OCI-LY3 (cell line): ENCODE measurements at regions not wholly inside any gene's neighbourhood (a gene's known extent, or its start where the extent isn't known, plus 50 kb on each side); places are given as distances from the start of the nearest gene placed in this dataset.

Experiments used
- H2AFZ ChIP-seq: fragments of 200-600, 300-600 bp; shearing (Covaris generic); 2 replicates; pipeline ENCODE4 v1.6.0; 2014; ENCODE audit warnings: antibody characterized with exemption, low read depth, low read length
- H3K27ac ChIP-seq: fragments of 200-600, 300-600 bp; sonication (generic); 2 replicates; pipeline ENCODE4 v1.5.1; 2014; ENCODE audit warnings: mild to moderate bottlenecking, low read length, moderate library complexity, mixed read lengths
- H3K27me3 ChIP-seq: fragments of 200-600, 300-600 bp; sonication (generic); 2 replicates; pipeline ENCODE4 v1.6.1; 2014; ENCODE audit warnings: low read depth, low read length, mixed read lengths
- H3K36me3 ChIP-seq: fragments of 200-600, 300-600 bp; sonication (generic); replicated peaks from 2 replicates; pipeline ENCODE3; 2014; ENCODE audit warnings: low read depth, low read length, mixed read lengths
- H3K4me1 ChIP-seq: fragments of 300-600, 200-600 bp; sonication (generic); 2 replicates; pipeline ENCODE4 v1.6.1; 2014; ENCODE audit warnings: low read length, mixed read lengths
- H3K4me2 ChIP-seq: fragments of 200-600, 300-600 bp; sonication (generic); 2 replicates; pipeline ENCODE4 v1.6.1; 2014; ENCODE audit warnings: low read length, mixed read lengths
- H3K4me3 ChIP-seq: fragments of 300-600, 200-600 bp; sonication (generic); 2 replicates; pipeline ENCODE4 v1.5.1; 2014; ENCODE audit warnings: antibody characterized with exemption, mild to moderate bottlenecking, low read length, moderate library complexity
- H3K79me2 ChIP-seq: fragments of 300-600, 200-600 bp; shearing (Covaris generic); 2 replicates; pipeline ENCODE4 v1.6.1; 2014; ENCODE audit warnings: mild to moderate bottlenecking, low read length, mixed read lengths
- H3K9ac ChIP-seq: fragments of 300-600, 200-600 bp; shearing (Covaris generic); 2 replicates; pipeline ENCODE4 v1.6.0; 2014; ENCODE audit warnings: mild to moderate bottlenecking, low read length, moderate library complexity
- H3K9me3 ChIP-seq: fragments of 200-600, 300-600 bp; shearing (Covaris generic); 2 replicates; pipeline ENCODE4 v1.6.1; 2014; ENCODE audit warnings: low read length, mixed read lengths; ENCODE audit not compliant: insufficient read depth
- H4K20me1 ChIP-seq: fragments of 200-600, 300-600 bp; sonication (generic); 2 replicates; pipeline ENCODE4 v1.6.1; 2016; ENCODE audit warnings: low read length, mixed read lengths; ENCODE audit not compliant: insufficient read depth
- EZH2phosphoT487 ChIP-seq: fragments of 200-600 bp; shearing (Covaris generic); IDR thresholded peaks from 2 replicates; pipeline ENCODE4 v1.6.1; 2018; ENCODE audit warnings: antibody characterized with exemption, mixed run types, low read depth
- TF ChIP-seq, protein P1 (sequence below): fragments of 200-600, 300-600 bp; sonication (generic); IDR thresholded peaks from 2 replicates; pipeline ENCODE4 v1.5.1; 2014; ENCODE audit warnings: antibody characterized with exemption, low read length, low read depth

- Histone ChIP-seq H3K9ac (no peak overlapping the region), H3K9me3 (no peaks in the 10 kb centered on the region), H3K4me2 (no peak overlapping the region), H3K4me1 (no peaks in the 10 kb centered on the region), H2AFZ (no peak overlapping the region), H3K27me3 (no peaks in the 10 kb centered on the region), H3K4me3 (no peak overlapping the region), H3K79me2 (no peaks in the 10 kb centered on the region), H3K36me3 (no peaks in the 10 kb centered on the region), H4K20me1 (no peaks in the 10 kb centered on the region), H3K27ac (no peak overlapping the region)
- no peak for TF ChIP-seq EZH2phosphoT487
- TF ChIP-seq, protein P1, sequence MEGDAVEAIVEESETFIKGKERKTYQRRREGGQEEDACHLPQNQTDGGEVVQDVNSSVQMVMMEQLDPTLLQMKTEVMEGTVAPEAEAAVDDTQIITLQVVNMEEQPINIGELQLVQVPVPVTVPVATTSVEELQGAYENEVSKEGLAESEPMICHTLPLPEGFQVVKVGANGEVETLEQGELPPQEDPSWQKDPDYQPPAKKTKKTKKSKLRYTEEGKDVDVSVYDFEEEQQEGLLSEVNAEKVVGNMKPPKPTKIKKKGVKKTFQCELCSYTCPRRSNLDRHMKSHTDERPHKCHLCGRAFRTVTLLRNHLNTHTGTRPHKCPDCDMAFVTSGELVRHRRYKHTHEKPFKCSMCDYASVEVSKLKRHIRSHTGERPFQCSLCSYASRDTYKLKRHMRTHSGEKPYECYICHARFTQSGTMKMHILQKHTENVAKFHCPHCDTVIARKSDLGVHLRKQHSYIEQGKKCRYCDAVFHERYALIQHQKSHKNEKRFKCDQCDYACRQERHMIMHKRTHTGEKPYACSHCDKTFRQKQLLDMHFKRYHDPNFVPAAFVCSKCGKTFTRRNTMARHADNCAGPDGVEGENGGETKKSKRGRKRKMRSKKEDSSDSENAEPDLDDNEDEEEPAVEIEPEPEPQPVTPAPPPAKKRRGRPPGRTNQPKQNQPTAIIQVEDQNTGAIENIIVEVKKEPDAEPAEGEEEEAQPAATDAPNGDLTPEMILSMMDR, result no peak
Measured at GRCh38 chr6:145137425-145137824, 597.9 kb downstream of the EPM2A start.

- TF ChIP-seq, protein P1, result no peak
- TF ChIP-seq EZH2phosphoT487, result no peak
- H3K4me2 ChIP-seq, result no peak overlapping the region
- H4K20me1 ChIP-seq, result no peaks in the 10 kb centered on the region
- no peaks in the 10 kb centered on the region for H3K36me3 ChIP-seq
- no peak overlapping the region for H3K27ac ChIP-seq
- no peak overlapping the region for H3K4me3 ChIP-seq
- H3K9me3 ChIP-seq, result no peaks in the 10 kb centered on the region
- no peaks in the 10 kb centered on the region for H3K27me3 ChIP-seq
- H3K79me2 ChIP-seq, result no peaks in the 10 kb centered on the region
- H3K4me1 ChIP-seq, result no peaks in the 10 kb centered on the region
- H3K9ac ChIP-seq, result no peak overlapping the region
- H2AFZ ChIP-seq, result no peak overlapping the region
Measured at GRCh38 chr6:145138469-145139139, 596.7 kb downstream of the EPM2A start.

DNA sequence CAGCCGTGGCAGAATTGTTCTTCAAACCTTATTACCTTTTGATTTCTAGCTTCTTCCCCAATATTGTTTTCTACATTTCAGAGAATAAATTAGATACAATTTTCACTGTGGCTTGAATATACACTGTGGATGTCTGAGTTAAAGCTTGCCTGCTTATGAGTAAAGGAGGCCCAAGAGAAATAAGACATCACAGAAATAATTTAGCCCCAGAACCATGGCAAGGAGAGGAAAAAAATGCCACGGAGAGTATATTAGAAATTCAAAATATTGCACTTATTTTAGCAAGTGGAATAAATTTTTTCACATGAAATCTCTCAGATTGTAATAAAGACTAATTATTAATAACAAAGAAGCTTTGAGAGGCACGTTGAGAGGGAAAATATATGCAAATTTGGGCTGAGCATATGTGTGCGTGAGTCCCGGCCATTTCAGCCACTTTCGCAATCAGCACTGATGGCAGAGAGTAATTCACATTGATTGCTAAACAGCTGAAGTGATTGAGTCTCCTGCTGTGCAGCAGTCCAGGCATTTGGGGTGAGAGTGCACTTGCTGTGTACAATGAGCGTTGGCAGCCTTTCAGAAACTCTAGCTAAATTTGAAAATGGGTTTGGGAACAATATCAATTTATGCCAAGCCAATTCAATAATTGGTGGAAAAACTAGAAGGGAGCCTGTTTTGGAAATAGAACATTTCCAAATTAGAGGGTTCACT, 596.0 kb downstream of the EPM2A start:
- Histone ChIP-seq H3K9ac (no peak overlapping the region), H3K4me3 (no peak overlapping the region), H2AFZ (no peak overlapping the region), H3K4me2 (no peak overlapping the region), H3K27ac (no peak overlapping the region), H3K27me3 (no peaks in the 10 kb centered on the region), H3K9me3 (no peaks in the 10 kb centered on the region), H3K36me3 (no peaks in the 10 kb centered on the region), H4K20me1 (no peaks in the 10 kb centered on the region), H3K79me2 (no peaks in the 10 kb centered on the region), H3K4me1 (no peaks in the 10 kb centered on the region)
- TF ChIP-seq EZH2phosphoT487, result no peak
- TF ChIP-seq, protein P1, result no peak

DNA sequence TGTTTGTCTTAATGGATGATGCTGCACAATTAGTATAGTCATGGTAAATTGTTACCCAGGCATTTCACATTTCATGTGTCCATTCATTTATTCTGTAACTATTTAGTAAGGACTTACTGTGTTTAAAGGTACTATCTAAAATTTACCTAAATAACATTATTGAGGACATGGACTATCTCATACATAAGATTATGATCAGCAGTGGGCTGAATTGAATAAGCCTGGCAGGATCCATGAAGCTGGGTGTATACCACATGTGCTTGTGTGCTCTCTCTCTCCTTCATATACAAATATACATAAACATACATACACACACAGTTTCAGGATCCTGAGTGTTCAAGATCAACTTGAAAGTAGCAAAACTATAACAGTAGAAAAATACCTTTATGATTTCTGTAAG, 595.4 kb downstream of the EPM2A start:
- Histone ChIP-seq H3K4me3 (no peak overlapping the region), H2AFZ (no peak overlapping the region), H3K4me1 (no peaks in the 10 kb centered on the region), H3K79me2 (no peaks in the 10 kb centered on the region), H3K36me3 (no peaks in the 10 kb centered on the region), H3K9ac (no peak overlapping the region), H3K4me2 (no peak overlapping the region), H4K20me1 (no peaks in the 10 kb centered on the region), H3K27ac (no peak overlapping the region), H3K27me3 (no peaks in the 10 kb centered on the region), H3K9me3 (no peaks in the 10 kb centered on the region)
- TF ChIP-seq, protein P1, result no peak
- no peak for TF ChIP-seq EZH2phosphoT487
